Glomerular visceral epithelial cell (primary cell): ENCODE measurements at regions not wholly inside any gene's neighbourhood (a gene's known extent, or its start where the extent isn't known, plus 50 kb on each side); places are given as distances from the start of the nearest gene placed in this dataset.
"Not testable (repeated sequence)": the region's sequence is repeated elsewhere in the genome, so short reads cannot be mapped to it uniquely, and the experiment has no call there.

Source experiments
- DNase-seq: peaks from one replicate; pipeline ENCODE4 v3.0.0-alpha.2; 2016; ENCODE audit errors: extremely low spot score

GRCh38 chr20:63145156-63145555 lies 70.8 kb downstream of the YTHDF1 start:
- no peak for DNase-seq

GRCh38 chr20:63142933-63143332 lies 73.0 kb downstream of the YTHDF1 start:
- no peak for DNase-seq

- no peak for DNase-seq
Observed at GRCh38 chr20:63141531-63141930, 74.4 kb downstream of the YTHDF1 start.

GRCh38 chr20:63140514-63141433 lies 75.2 kb downstream of the YTHDF1 start:
- no peak for DNase-seq

GRCh38 chr20:63139837-63140236 lies 76.1 kb downstream of the YTHDF1 start:
- DNase-seq = no peak

GRCh38 chr20:63139356-63139755 lies 76.6 kb downstream of the YTHDF1 start:
- no peak for DNase-seq

- DNase-seq = peak; percentile 37
Observed at GRCh38 chr20:63138855-63139341, 77.0 kb downstream of the YTHDF1 start.

- no peak for DNase-seq
Observed at GRCh38 chr20:63137851-63138415, 78.0 kb downstream of the YTHDF1 start.

- DNase-seq = no peak
Observed at GRCh38 chr20:63136296-63136695, 79.6 kb downstream of the YTHDF1 start.

GRCh38 chr20:63135411-63135810 lies 80.5 kb downstream of the YTHDF1 start:
- DNase-seq = no peak

- DNase-seq = not testable (repeated sequence)
Observed at GRCh38 chr20:63134711-63135361, 81.1 kb downstream of the YTHDF1 start.

GRCh38 chr20:63134201-63134612 lies 81.7 kb downstream of the YTHDF1 start:
- no peak for DNase-seq

GRCh38 chr20:63133481-63134091 lies 82.3 kb downstream of the YTHDF1 start:
- DNase-seq = no peak

GRCh38 chr20:63132715-63133471 lies 83.0 kb downstream of the YTHDF1 start:
- no peak for DNase-seq

GRCh38 chr20:63132131-63132714 lies 83.7 kb downstream of the YTHDF1 start:
- DNase-seq = no peak

GRCh38 chr20:63130658-63131577 lies 85.0 kb downstream of the YTHDF1 start:
- DNase-seq = no peak

- no peak for DNase-seq
Observed at GRCh38 chr20:63129991-63130657, 85.8 kb downstream of the YTHDF1 start.

- DNase-seq = no peak
Observed at GRCh38 chr20:63129376-63129965, 86.5 kb downstream of the YTHDF1 start.

- DNase-seq = no peak
Observed at GRCh38 chr20:63128956-63129355, 87.0 kb downstream of the YTHDF1 start.
